ENCODE measurements at regions not wholly inside any gene's neighbourhood (a gene's known extent, or its start where the extent isn't known, plus 50 kb on each side); places are given as distances from the start of the nearest gene placed in this dataset.
A peak's percentile ranks its signal among the peaks of the same experiment; 100 is the strongest.
"Not testable (repeated sequence)": the region's sequence is repeated elsewhere in the genome, so short reads cannot be mapped to it uniquely, and the experiment has no call there.

DNA sequence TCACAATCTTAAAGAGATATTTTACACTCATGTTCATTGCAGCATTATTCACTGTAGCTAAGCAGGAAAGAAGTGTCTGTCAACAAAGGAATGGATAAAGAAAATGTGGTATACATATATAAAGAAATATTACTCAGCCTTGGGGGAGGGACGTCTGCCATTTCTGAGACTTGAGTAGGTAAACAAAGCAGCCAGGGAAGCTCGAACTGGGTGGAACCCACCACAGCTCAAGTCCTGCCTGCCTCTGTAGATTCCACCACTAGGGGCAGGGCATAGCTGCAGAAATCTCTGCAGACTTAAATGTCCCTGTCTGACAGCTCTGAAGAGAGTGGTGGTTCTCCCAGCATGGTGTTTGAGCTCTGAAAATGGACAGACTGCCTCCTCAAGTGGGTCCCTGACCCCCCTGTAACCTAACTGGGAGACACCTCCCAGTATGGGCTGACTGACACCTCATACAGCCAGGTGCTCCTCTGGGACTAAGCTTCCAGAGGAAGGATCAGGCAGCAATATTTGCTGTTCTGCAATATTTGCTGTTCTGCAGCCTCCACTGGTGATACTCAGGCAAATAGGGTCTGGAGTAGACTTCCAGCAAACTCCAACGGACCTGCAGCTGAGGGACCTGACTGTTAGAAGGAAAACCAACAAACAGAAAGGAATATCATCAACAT, 183.3 kb upstream of the SSTR4 start:
- H3K36me3 ChIP-seq (ENCODE audit: control insufficient read depth, insufficient read depth, low read length); H3K4me1 ChIP-seq (ENCODE audit: control insufficient read depth, extremely low read depth, insufficient read depth, low read length); H3K79me2 ChIP-seq (ENCODE audit: control insufficient read depth, insufficient read depth, low read length); H3K4me3 ChIP-seq (replicated peaks in 1 of 4; ENCODE audit: control extremely low read depth in 1 of 4, insufficient read depth in 1 of 4, low read depth in 3 of 4, low read length in 4 of 4); H3K27ac ChIP-seq (ENCODE audit: insufficient read depth, low read length); H2AFZ ChIP-seq (ENCODE audit: low read length); H3K9me3 ChIP-seq (ENCODE audit: control insufficient read depth, insufficient read depth, low read depth, low read length); H3K27me3 ChIP-seq (ENCODE audit: control insufficient read depth, insufficient read depth, low read length); H3K4me2 ChIP-seq (ENCODE audit: extremely low read depth, insufficient read depth, low read length); H3K9ac ChIP-seq (ENCODE audit: insufficient read depth, low read length); H4K20me1 ChIP-seq (ENCODE audit: control insufficient read depth, extremely low read depth, insufficient read depth, low read length): not testable (repeated sequence)
- TF ChIP-seq, protein P1, sequence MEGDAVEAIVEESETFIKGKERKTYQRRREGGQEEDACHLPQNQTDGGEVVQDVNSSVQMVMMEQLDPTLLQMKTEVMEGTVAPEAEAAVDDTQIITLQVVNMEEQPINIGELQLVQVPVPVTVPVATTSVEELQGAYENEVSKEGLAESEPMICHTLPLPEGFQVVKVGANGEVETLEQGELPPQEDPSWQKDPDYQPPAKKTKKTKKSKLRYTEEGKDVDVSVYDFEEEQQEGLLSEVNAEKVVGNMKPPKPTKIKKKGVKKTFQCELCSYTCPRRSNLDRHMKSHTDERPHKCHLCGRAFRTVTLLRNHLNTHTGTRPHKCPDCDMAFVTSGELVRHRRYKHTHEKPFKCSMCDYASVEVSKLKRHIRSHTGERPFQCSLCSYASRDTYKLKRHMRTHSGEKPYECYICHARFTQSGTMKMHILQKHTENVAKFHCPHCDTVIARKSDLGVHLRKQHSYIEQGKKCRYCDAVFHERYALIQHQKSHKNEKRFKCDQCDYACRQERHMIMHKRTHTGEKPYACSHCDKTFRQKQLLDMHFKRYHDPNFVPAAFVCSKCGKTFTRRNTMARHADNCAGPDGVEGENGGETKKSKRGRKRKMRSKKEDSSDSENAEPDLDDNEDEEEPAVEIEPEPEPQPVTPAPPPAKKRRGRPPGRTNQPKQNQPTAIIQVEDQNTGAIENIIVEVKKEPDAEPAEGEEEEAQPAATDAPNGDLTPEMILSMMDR (conservative IDR thresholded peaks at IDR 0.05 in 1 of 2, IDR thresholded peaks at IDR 0.05 in 1 of 2; ENCODE audit: low read depth in 1 of 2, low read length in 2 of 2): peak; percentile 50 to 63
- DNase-seq (ENCODE audit: low read depth in 2 of 2): peak in 1 of 2 donors; percentile 32

DNA sequence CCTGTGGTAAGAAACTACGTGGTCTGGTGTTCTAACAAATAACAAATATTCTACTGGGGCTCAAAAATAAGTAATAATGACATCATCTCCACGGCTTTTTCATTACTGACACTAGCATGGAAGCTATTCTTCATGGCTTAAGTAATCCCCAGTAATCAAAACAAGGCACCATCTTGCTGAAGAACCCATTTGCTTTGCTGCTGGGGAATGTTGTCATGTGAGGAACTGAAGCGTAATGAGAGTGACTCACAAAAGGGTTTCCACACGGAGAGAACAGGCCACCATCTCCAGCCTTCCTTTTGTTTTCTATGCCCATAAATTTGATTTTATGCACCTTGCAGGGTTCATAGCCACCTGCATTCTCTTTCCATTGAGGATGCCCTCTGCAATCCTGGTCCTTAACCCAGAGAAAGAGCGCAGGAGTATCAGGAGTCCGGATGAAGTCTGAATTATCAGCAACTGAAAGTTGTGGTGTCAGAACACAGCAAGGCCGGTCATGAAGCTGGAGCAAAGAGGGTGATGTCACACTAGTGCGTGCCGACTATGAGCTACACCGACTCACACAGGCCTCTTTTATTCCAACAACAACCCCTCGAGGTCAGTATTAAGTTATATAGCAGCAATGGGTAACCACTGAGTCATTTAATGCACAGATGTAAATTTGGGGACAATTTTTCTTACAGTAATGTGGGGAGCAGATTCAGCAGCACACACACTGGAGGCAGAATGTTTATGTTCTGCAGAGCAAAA, 173.7 kb upstream of the SSTR4 start:
- H3K27ac ChIP-seq (ENCODE audit: insufficient read depth, low read length): no peak overlapping the region
- no peak for TF ChIP-seq EZH2 (IDR thresholded peaks at IDR 0.05; ENCODE audit: low read length, missing control alignments)
- TF ChIP-seq, protein P1 (conservative IDR thresholded peaks at IDR 0.05 in 1 of 2, IDR thresholded peaks at IDR 0.05 in 1 of 2; ENCODE audit: low read depth in 1 of 2, low read length in 2 of 2): no peak
- no peaks in the 10 kb centered on the region for H3K27me3 ChIP-seq (ENCODE audit: control insufficient read depth, insufficient read depth, low read length)
- no peaks in the 10 kb centered on the region for H4K20me1 ChIP-seq (ENCODE audit: control insufficient read depth, extremely low read depth, insufficient read depth, low read length)
- H3K4me3 ChIP-seq (replicated peaks in 1 of 4; ENCODE audit: control extremely low read depth in 1 of 4, insufficient read depth in 1 of 4, low read depth in 3 of 4, low read length in 4 of 4): no peak overlapping the region
- no peaks in the 10 kb centered on the region for H3K9me3 ChIP-seq (ENCODE audit: control insufficient read depth, insufficient read depth, low read depth, low read length)
- no peak overlapping the region for H3K9ac ChIP-seq (ENCODE audit: insufficient read depth, low read length)
- H2AFZ ChIP-seq (ENCODE audit: low read length): no peak overlapping the region
- H3K4me1 ChIP-seq (ENCODE audit: control insufficient read depth, extremely low read depth, insufficient read depth, low read length): no peaks in the 10 kb centered on the region
- H3K36me3 ChIP-seq (ENCODE audit: control insufficient read depth, insufficient read depth, low read length): no peaks in the 10 kb centered on the region
- no peak overlapping the region for H3K4me2 ChIP-seq (ENCODE audit: extremely low read depth, insufficient read depth, low read length)
- no peaks in the 10 kb centered on the region for H3K79me2 ChIP-seq (ENCODE audit: control insufficient read depth, insufficient read depth, low read length)
- no peak for DNase-seq (ENCODE audit: low read depth in 2 of 2)

DNA sequence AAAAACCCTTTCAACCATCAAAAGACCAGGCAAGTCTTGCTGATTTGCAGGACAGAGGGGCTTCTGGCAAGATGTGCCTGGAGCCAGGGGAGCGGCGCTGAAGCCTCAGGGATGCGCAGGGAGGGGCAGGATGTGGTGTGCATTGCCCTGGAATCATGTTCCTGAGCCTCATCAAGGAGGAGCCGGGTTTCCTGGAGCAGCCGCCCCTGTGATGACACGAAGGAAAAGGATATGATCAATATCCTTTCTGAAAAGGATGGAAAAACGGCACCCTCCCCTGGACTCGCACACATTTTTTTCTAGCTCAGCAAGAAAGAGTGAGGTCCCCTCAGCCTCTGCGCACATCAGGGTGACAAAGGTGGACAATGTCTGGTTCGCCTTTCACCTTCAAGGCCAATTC, 173.1 kb upstream of the SSTR4 start:
- Histone ChIP-seq H3K4me2 (ENCODE audit: extremely low read depth, insufficient read depth, low read length) (no peak overlapping the region), H3K4me3 (replicated peaks in 1 of 4; ENCODE audit: control extremely low read depth in 1 of 4, insufficient read depth in 1 of 4, low read depth in 3 of 4, low read length in 4 of 4) (no peak overlapping the region), H4K20me1 (ENCODE audit: control insufficient read depth, extremely low read depth, insufficient read depth, low read length) (no peaks in the 10 kb centered on the region), H3K27me3 (ENCODE audit: control insufficient read depth, insufficient read depth, low read length) (no peaks in the 10 kb centered on the region), H2AFZ (ENCODE audit: low read length) (no peak overlapping the region), H3K79me2 (ENCODE audit: control insufficient read depth, insufficient read depth, low read length) (no peaks in the 10 kb centered on the region), H3K27ac (ENCODE audit: insufficient read depth, low read length) (no peak overlapping the region), H3K4me1 (ENCODE audit: control insufficient read depth, extremely low read depth, insufficient read depth, low read length) (no peaks in the 10 kb centered on the region), H3K9ac (ENCODE audit: insufficient read depth, low read length) (no peak overlapping the region), H3K9me3 (ENCODE audit: control insufficient read depth, insufficient read depth, low read depth, low read length) (no peaks in the 10 kb centered on the region), H3K36me3 (ENCODE audit: control insufficient read depth, insufficient read depth, low read length) (no peaks in the 10 kb centered on the region)
- no peak for DNase-seq (ENCODE audit: low read depth in 2 of 2)
- TF ChIP-seq, protein P1 (conservative IDR thresholded peaks at IDR 0.05 in 1 of 2, IDR thresholded peaks at IDR 0.05 in 1 of 2; ENCODE audit: low read depth in 1 of 2, low read length in 2 of 2): no peak
- no peak for TF ChIP-seq EZH2 (IDR thresholded peaks at IDR 0.05; ENCODE audit: low read length, missing control alignments)
